Stimulated activated CD4-positive, alpha-beta T cell treated with anti-CD3 and anti-CD28 coated beads, TNF-alpha, amount 100 ng/mL, for 1 hour (primary cell): ENCODE measurements at regions not wholly inside any gene's neighbourhood (a gene's known extent, or its start where the extent isn't known, plus 50 kb on each side); places are given as distances from the start of the nearest gene placed in this dataset.
A peak's percentile ranks its signal among the peaks of the same experiment; 100 is the strongest.
"Not testable (repeated sequence)": the region's sequence is repeated elsewhere in the genome, so short reads cannot be mapped to it uniquely, and the experiment has no call there.

Source experiments
- DNase-seq, 3 donors: peaks; one replicate each; pipeline ENCODE4 v3.0.0-alpha.2; 2020; ENCODE audit warnings: low read depth in 3 of 3, low spot score in 1 of 3

DNA sequence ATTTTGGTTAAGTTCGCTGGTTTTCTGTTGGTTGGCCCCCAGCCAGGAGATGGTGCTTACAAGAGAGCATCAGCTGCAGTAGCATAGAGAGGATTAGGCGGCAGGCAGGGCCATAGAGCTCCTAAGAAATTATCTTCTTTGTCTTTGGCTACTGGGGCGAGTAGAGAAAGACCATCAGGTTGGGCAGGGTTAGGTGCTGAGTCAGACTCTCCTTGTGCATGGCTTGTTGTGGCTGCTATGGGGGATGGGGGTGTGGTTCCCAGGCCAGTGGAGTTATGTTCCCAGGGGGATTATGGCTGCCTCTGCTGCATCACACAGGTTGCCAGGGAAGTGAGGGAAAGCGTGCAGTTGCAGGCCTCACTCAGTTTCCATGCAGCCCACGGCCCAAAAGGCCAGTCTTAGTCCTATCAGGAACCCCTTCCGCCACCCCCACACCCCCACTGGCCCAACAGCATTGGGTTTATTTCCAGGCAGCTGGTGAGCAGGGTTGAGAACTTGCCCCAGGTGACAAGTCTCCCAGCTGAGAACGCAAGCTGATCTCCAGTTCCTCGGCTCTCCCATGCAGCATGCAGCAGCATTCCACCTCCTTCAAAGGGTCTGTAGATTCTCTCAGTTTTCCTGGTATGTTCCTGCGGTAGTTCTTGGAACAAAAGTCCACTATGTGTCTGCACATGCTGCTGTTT is 243.7 kb downstream of the UTRN start:
- no peak for DNase-seq

DNA sequence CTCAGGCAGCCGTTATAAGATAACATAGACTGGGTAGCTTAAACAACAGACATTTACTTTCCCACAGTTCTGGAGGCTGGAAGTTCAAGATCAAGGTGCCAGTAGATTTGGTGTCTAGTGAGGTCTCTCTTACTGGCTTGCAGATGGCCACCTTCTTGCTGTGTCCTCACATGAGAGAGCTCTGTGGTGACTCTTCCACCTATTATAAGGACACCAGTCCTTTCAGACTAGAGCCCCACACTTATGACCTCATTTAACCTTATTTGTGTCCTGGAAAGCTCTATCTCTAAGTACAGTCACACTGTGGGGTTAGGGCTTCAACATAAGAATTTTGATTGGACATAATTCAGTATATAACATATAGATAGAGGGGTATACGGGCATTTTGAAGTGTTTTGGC is 245.0 kb downstream of the UTRN start:
- DNase-seq, result no peak

DNA sequence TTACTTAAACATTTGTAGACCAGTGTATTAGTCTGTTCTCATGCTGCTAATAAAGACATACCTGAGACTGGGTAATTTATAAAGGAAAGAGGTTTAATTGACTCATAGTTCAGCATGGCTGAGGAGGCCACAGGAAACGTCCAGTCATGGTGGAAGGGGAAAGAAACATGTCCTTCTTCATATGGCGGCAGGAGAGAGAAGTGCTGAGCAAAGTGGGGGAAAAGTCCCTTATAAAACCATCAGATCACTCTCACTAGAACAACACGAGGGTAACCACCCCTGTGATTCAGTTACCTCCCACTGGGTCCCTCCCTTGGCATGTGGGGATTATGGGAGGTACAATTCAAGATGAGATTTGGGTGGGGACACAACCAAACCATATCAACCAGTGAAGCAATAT is 247.1 kb downstream of the UTRN start:
- DNase-seq, result not testable (repeated sequence)

DNA sequence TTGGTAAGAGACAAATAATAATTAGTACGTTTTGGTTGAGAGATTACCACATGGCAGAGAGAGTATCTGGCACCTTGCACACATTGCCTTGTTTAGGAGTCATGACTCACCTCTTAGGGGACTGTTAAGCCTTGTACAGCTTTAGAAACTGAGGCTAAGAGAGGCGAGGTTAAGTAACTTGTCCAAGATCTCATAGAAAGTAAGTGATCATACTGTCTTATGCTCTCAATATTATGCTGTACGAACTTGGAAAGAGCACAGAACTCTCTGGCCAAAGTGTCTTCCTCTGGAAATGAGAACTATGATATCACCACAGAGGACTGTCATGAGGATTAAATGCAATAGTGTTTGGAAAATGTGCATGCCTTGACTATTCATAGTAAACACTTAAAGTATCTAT is 249.0 kb downstream of the UTRN start:
- no peak for DNase-seq

DNA sequence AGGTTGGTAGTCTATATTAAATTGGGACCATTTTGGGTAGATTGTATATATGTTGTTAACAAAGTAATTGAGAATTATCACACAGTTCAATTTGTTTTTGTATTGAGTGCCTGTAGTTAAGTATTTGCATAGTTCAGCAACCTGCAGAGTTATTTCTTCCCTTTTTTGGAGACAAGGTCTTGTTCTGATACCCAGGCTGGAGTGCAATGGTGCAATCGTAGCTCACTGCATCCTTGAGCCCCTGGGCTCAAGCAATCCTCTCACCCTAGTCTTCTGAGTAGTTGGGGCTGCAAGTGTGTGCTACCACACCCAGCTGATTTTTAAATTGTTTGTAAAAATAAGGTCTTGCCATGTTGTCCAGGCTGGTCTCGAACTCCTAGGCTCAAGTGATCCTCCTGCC is 250.5 kb downstream of the UTRN start:
- no peak for DNase-seq

DNA sequence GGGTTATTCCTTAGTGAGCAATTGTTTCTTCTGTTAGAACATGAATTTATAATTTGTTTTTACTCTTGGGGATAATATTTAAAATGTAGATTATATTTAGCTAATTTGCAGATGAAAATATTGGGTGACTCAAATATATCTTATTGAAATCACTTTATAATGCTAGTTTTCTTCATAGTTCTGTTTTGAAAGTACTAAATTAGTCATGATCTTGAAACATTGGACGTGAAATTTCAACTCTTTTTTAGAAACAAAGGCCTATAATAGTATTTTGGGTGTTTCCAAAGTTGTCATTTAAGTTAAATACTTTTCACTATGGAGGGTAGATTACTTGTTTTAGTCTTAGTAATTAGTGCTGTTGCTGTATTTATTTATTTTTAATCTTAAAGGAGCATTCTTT is 250.9 kb downstream of the UTRN start:
- no peak for DNase-seq

DNA sequence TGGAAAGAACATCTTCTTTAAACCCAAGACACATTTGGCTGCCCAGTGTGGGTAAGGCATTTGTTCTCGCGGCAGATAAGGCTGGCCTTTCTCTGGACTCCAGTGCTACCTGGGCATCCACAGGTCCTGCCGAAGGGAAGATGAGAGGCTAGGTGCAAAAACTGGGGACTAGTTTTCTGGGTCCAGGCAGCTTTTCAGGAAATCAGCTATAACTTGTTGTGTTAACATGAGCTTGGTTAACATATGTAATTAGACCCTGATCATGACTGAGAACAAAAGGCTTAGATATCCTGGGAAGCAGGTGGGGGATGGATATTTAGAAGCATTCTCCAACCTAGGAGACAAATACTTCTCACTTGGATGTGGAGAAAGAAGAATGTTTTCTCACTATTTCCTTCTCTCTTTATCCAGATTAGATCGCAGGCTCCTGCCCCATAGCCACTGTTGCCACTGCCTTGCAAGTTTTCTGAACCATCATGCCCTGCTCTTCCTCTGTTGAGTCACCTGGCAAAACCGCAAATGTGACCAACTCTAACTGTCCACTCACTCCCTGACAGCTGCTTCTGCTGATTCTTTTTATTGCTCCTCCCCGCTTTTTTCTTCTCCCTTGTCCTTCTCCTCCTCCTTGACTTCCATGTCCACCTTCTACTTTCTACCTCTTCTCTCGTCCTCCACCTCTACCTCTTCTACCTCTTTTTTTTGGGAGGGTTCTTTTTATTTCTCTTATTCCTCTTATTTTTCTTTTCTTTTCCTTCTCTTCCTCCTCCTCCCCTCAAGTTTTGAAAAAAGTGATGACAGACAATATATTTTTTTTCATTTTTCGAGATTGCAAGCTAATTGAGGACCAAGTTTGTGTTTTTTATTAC is 258.1 kb downstream of the UTRN start:
- no peak for DNase-seq

DNA sequence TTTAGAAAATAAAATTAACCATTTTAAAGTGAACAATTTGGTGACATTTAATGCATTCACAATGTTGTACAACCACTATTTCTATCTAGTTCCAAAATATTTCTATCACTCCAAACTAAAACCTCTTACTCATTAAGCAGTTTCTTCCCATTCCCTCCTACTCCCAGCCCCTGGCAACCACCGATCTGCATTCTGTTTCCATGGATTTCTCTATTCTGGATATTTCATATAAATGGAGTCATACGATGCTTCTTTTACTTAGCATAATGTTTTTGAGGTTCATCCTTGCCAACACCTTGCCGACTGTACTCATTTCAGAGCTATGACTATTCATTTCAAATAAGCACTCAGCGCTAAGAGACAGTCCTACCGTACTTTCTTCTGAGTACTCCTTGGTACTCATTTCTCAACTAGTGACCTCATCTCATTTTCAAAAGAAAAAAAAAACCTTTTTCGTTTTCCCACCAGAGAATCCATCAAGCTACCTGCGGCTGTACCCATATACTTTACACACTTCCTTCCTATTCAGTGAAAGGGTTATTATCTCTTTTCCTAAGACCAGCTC is 259.2 kb downstream of the UTRN start:
- no peak for DNase-seq

DNA sequence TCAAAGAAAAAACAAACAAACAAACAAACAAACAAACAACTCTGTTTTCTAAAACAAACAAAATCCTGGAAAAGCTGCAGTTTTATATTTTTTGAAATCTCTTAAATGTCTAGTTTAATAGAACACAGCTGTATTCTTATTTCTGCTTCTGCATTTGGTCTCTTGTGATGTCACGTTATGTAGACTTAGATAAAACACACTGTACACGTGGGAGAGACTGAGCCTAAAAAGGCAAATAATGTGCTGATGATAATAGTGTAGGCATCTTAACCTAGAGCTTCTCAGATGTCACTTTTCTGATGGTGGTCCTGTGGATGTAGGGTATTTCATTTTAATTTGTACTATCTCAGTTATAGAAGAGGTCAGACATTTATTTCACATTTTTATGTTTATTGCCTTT is 261.7 kb downstream of the UTRN start:
- DNase-seq, result no peak

DNA sequence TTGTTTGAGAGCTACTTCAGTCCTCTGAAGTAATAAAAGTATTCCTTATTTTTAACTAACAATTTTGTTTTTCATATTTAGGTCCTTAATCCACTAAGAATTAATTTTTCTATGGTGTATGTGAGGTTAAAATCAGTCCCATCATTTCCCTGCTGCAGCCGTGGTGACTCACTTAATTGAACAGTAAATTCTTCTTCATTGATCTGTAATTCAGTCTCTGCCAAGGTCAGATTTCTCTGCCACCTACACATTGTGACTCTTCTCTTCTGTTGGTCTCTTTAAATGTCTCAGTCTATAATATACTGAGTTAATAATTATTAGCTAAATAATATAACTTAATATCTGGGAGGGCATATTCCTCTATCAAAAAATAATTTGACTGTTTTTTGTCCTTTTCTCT is 262.3 kb downstream of the UTRN start:
- no peak for DNase-seq

DNA sequence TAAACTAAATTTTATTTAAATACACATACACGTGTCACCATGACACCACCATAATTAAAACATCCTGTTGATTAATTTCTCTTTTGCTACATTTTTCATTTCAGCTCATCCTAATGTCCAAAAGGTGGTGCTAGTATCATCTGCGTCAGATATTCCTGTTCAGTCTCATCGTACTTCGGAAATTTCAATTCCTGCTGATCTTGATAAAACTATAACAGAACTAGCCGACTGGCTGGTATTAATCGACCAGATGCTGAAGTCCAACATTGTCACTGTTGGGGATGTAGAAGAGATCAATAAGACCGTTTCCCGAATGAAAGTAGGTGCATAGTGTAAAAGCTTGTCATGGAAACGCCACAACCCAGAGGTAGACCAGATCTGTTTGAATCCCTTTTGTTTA is 263.4 kb downstream of the UTRN start:
- DNase-seq, result no peak

DNA sequence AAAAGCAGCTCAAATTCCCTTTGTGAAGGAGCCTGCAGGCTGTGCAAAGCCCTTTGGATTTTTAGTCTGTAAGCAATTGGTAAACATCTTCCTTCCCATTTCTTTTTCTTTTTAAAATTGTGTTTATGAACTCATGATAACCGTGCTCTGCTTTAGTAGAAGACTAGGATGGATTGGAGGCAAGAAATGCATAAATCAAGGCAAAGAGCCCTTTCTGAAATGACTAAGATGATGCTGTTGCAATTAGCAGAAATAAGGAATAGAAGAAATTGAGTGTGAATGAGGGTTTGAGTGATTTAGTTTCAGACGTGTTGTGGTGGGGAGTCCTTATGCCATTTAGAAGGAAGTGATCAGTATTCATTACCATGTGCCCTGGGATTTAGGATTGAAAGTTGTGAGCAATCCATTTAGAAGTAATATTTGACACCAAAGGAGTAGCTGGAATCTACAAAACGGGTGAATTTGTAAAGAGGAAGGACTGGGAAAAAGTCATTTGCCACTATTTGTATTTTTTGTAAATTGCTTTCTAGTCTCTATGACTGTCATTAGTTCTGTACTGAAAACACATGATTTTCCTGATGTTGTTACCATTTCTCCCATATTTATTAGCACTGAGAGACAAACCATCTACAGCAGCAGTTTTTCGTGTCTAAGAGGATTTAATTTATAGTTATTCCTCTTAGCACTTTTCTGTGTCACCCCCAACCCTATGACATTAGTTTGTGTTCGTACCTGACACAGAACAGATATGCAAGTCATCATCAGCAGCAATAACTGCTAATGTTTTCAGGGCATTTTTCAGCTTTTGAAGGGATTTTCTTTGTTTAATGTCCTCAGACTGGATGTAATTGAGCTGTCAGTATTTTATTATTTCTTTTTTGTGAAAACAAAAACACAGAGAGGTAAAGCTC is 265.0 kb downstream of the UTRN start:
- no peak for DNase-seq

DNA sequence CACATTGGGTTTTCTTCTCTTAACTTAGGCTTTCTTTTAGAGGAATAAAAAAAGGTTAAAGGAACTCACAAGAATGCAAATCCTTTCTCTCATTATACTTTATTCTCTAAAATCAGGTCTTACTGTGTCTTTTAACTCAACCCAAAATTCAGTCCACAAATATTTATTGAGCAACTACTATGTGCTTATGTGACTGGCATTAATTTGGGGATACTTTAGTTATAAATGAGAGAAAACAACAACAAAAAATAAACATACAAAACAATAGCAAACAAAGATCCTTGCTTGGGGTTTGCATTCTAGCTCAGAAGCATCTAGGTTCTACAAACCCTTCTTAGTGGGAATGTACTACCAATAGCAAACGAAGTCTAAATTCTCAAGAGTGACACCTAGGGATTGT is 266.2 kb downstream of the UTRN start:
- DNase-seq, result no peak

DNA sequence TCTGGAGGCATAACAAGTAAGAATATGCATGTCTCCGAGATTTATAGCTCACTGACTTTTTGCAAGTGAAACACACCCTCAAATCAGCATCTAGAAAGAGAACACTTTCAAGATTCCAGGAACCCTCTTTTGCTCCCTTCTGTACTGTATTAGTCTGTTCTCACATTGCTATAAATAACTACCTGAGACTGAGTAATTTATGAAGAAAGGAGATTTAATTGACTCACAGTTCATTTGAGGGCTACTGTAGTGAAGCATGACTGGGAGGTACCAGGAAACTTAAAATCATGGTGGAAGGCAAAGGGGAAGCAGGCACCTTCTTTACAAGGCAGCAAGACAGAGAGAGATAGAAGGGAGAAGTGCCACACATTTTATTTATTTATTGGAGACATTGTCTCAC is 269.9 kb downstream of the UTRN start:
- DNase-seq, result no peak

DNA sequence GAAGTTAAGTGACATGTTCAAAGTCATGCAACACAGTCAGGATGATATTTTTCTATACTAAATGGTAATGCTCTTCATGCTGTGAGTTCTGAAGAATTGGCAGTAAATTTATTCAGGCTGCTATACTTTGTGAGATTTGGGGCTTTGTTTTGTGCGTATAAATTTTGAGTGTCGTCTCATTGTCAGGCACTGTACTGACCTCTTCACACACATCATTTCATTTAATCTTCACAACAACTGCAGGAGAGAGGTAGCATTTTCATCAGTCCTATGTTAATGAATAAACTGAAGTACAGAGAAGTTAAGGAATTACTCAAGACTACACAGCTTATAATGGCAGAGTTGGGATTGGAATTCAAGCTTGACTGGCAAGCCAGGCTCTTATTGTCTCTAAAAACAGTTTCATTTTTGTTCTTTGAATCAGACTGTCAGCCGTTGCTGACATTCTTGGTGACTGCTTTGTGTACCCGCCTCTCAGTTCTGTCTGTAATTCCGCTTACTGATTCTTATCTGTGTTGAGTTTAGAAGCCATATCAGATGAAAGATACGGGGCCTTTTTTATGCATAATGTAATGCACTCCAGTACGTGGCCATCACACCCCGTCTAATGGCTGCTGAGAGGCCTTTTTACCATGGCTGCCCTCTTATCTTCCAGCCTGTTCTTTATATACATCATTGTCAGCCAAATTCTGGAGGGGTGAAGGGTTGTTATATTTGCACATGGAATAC is 274.9 kb downstream of the UTRN start:
- peak in 1 of 3 donors; percentile 1 for DNase-seq

DNA sequence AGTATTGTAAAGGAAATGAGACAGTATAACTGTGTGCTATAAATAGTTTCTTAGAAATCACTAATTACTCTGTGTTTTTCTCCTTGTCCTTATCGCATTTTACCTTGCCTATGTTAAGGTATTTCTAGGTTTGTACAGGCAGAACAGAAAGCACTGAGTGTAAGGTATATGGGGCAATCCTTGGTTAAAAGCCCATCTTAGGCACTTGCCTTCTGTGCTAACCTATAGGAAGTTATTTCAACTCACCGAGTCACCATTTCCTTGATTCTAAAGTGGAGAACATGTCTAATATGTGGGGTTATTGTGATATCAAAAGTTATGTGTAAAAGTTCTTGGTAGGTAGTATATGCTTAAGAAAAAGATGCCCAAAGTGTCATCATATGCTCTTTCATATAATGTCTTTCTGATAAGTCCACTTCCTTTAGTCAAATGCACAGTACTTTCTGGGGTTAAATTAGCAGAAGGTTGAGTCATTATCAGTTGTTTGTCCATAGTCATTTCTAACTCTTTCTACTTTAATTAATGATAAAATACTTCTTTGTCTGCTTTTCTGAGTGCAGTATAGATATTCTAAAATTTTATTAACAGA is 276.4 kb downstream of the UTRN start:
- DNase-seq, result no peak

DNA sequence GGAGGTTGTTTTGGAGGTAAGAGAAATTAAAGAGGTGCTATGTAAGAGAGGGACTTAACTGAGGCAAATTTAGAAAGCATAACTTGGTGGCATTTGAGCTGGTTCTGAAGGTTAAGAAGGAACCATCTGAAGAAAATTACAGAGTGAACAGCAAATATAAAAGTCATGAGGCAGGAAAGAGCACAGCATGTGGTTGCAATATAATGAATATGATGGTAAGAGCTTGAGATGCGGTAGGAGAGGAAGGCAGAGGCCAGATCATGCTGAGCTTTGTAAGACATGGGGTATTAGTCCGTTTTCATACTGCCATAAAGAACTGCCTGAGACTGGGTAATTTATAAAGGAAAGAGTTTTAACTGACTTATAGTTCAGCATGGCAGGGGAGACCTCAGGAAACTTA is 279.1 kb downstream of the UTRN start:
- no peak for DNase-seq

DNA sequence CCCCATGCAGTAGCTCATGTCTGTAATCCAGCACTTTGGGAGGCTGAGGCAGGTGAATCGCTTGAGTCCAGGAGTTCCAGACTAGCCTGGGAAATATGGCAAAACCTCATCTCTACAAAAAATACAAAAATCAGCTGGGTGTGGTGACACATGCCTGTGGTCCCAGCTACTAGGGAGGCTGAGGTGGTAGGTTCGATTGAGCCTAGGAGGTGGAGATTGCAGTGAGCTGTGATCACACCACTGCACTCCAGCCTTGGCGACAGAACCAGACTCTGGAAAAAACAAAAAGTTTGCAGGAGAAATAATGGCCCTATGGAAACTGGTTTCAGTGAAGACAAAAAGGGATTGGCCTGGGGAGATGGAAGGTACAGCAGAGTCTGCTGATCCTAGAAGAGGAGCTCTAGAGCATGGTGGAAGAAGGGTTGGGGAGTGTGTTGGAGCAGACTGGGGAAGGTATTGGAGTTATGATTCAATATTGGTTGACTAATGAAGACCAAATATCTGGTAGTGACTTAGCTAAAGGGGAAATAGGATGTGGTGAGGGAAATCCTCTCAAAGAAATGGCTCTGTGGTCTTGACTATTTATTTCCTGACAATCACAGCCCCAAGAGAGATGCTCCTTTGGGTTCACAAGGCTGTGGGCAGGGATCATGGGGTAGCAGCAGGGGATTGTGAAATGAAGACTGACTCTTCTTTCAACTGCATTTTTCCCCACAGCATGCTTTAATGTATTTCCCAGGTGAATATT is 281.9 kb downstream of the UTRN start:
- no peak for DNase-seq

DNA sequence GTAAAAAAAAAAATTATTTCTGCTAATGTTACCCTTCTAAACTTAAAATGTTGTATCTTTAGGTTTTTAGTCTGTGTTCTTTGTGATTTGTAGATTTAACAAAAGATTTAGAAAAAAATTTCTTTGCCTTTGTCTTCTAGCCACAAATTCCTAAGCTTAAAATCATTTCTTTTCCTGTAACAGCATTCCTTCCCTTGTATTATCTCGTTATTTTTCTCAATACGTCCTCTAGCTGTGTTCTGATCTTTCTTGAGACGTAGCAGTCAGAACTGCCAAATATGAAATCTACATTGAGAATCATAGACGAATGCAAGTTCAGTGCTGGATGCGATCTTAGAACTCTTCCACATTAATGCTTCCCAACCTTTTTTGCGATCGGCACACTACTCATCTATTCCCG is 283.1 kb downstream of the UTRN start:
- DNase-seq, result no peak

DNA sequence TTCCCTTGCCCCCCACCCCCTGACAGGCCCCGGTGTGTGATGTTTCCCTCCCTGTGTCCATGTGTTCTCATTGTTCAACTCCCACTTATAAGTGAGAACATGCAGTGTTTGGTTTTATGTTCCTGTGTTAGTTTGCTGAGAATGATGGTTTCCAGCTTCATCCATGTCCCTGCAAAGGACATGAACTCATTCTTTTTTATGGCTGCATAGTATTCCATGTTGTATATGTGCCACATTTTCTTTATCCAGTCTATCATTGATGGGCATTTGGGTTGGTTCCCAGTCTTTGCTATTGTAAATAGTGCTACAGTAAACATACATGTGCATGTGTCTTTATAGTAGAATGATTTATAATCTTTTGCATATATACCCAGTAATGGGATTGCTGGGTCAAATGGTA is 287.4 kb downstream of the UTRN start:
- DNase-seq, result not testable (repeated sequence)
